ENCODE measurements at regions not wholly inside any gene's neighbourhood (a gene's known extent, or its start where the extent isn't known, plus 50 kb on each side); places are given as distances from the start of the nearest gene placed in this dataset.

DNA sequence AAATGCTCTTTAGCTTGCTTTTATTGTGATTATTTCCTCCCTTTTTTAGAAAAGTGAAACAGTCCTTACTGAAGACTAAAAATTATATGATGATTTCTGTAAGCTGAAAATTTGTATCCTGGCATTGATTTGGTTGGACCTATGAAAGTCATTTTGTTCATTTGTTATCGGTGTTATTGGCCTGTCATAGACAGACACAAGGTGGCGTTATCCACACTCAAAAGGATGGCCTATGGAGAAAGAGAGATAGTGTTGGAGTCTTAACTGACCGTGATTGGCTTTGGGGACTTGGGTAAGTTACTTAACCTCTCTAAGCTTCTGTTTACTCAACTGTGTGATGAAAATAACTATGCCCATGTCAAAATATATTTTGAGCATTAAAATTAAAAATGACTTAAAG is 203.6 kb upstream of the CHODL start:
- no peak overlapping the region for H2BK15ac ChIP-seq (ENCODE audit: low read length)
- no peak overlapping the region for H3K23ac ChIP-seq (ENCODE audit: insufficient read length)
- no peaks in the 10 kb centered on the region for H3K27me3 ChIP-seq (replicated peaks in 1 of 4; ENCODE audit: control insufficient read depth in 3 of 4, extremely low read depth in 1 of 4, insufficient read depth in 3 of 4, low read length in 3 of 4)
- no peak overlapping the region for H3K56ac ChIP-seq (replicated peaks; ENCODE audit: insufficient read length, low read depth, low read length)
- no peak overlapping the region for H2BK12ac ChIP-seq (ENCODE audit: low read depth, low read length)
- no peak overlapping the region for H2BK120ac ChIP-seq (replicated peaks; ENCODE audit: low read depth, low read length)
- no peak overlapping the region for H3K4me3 ChIP-seq (ENCODE audit: extremely low read depth in 1 of 4, insufficient read depth in 2 of 4, low read depth in 3 of 4, low read length in 4 of 4)
- ChIA-PET CTCF (ENCODE audit: partially characterized antibody) (interaction anchor here (0.6 to 2.9 kb wide), 42 partner anchors 9 to 1071 kb away, joined by 3 to 27 read pairs (median 4); no protein-coding TSS in a partner anchor), POLR2A (ENCODE audit: partially characterized antibody) (no interaction called here)
- H2AFZ ChIP-seq (ENCODE audit: low read length), result no peak overlapping the region
- 29% methylated on average over 3 of the region's 3 CpGs; no CpG with 5 or more reads in 1 of the 2 experiments for WGBS, 2 experiments (ENCODE audit: extremely low coverage in 1 of 2, insufficient coverage in 1 of 2, insufficient read length in 1 of 2, insufficient replicate concordance in 2 of 2, low coverage in 1 of 2, low lambda C conversion rate in 2 of 2, missing lambda C conversion rate in 1 of 2)
- no peaks in the 10 kb centered on the region for H3K36me3 ChIP-seq (ENCODE audit: control insufficient read depth in 2 of 4, insufficient read depth in 4 of 4, low read length in 3 of 4)
- no peak overlapping the region for H2AK5ac ChIP-seq (ENCODE audit: low read depth, low read length)
- H3K79me2 ChIP-seq (ENCODE audit: control insufficient read depth in 1 of 2, insufficient read depth in 2 of 2, low read length in 2 of 2), result no peaks in the 10 kb centered on the region
- peak; percentile 70 for FAIRE-seq
- H3K4ac ChIP-seq (replicated peaks; ENCODE audit: insufficient read length, low read depth, low read length), result no peak overlapping the region
- H3K27ac ChIP-seq (ENCODE audit: low read depth, low read length), result no peak overlapping the region
- no peak overlapping the region for H2BK5ac ChIP-seq (ENCODE audit: low read depth, low read length)
- no peak overlapping the region for H4K8ac ChIP-seq (ENCODE audit: extremely low read depth, insufficient read depth, low read length)
- no peaks in the 10 kb centered on the region for H3K4me1 ChIP-seq (replicated peaks in 1 of 4; ENCODE audit: control insufficient read depth in 3 of 4, insufficient read depth in 4 of 4, low read length in 3 of 4)
- H3K14ac ChIP-seq (ENCODE audit: insufficient read length), result no peak overlapping the region
- H3K9me3 ChIP-seq (ENCODE audit: insufficient read depth in 2 of 2, low read depth in 1 of 2, low read length in 1 of 2), result no peaks in the 10 kb centered on the region
- no peak overlapping the region for H2BK20ac ChIP-seq (ENCODE audit: low read length)
- H3K4me2 ChIP-seq (ENCODE audit: insufficient read depth in 1 of 2, low read depth in 2 of 2, low read length in 2 of 2), result no peak overlapping the region
- no peak overlapping the region for H3K18ac ChIP-seq (ENCODE audit: extremely low read depth, low read length)
- no peak overlapping the region for H4K91ac ChIP-seq (replicated peaks; ENCODE audit: insufficient read length, low read length)
- H3K23me2 ChIP-seq (ENCODE audit: low read depth, low read length), result no peaks in the 10 kb centered on the region
- H4K5ac ChIP-seq (ENCODE audit: insufficient read length, low read depth, low read length), result no peak overlapping the region
- no peak overlapping the region for H3K9ac ChIP-seq (replicated peaks in 1 of 4; ENCODE audit: extremely low read depth in 1 of 4, low read depth in 3 of 4, low read length in 3 of 4)
- no peaks in the 10 kb centered on the region for H4K20me1 ChIP-seq (replicated peaks in 1 of 2; ENCODE audit: control insufficient read depth in 1 of 2, insufficient read depth in 2 of 2, low read length in 2 of 2)
- no peaks in the 10 kb centered on the region for H3K79me1 ChIP-seq (ENCODE audit: low read depth, low read length)
- no peak for DNase-seq (ENCODE audit: low read depth in 1 of 2, low spot score in 2 of 2)
- TF ChIP-seq, protein P1, sequence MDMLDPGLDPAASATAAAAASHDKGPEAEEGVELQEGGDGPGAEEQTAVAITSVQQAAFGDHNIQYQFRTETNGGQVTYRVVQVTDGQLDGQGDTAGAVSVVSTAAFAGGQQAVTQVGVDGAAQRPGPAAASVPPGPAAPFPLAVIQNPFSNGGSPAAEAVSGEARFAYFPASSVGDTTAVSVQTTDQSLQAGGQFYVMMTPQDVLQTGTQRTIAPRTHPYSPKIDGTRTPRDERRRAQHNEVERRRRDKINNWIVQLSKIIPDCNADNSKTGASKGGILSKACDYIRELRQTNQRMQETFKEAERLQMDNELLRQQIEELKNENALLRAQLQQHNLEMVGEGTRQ (IDR thresholded peaks at IDR 0.05; ENCODE audit: low read length), result no peak
- TF ChIP-seq HDAC6 (IDR thresholded peaks at IDR 0.05; ENCODE audit: low read depth, low read length) (no peak), EP300 (IDR thresholded peaks at IDR 0.05; ENCODE audit: borderline replicate concordance in 1 of 2, low read depth in 2 of 2, low read length in 2 of 2) (no peak), TAF1 (IDR thresholded peaks at IDR 0.05; ENCODE audit: low read depth, low read length) (no peak), CEBPB (IDR thresholded peaks at IDR 0.05; ENCODE audit: low read depth, low read length) (no peak), KDM1A (IDR thresholded peaks at IDR 0.05; ENCODE audit: borderline replicate concordance, low read length) (no peak), CBX8 (IDR thresholded peaks at IDR 0.05; ENCODE audit: borderline replicate concordance, low read depth, low read length) (no peak), RAD21 (IDR thresholded peaks at IDR 0.05 in 1 of 2, conservative IDR thresholded peaks at IDR 0.05 in 1 of 2; ENCODE audit: low read depth in 2 of 2, low read length in 2 of 2) (peak; percentile 86 to 90), BACH1 (IDR thresholded peaks at IDR 0.05; ENCODE audit: low read length) (no peak), SIN3A (conservative IDR thresholded peaks at IDR 0.05 in 1 of 2, IDR thresholded peaks at IDR 0.05 in 1 of 2; ENCODE audit: low read depth in 1 of 2, low read length in 2 of 2) (no peak), CREB1 (IDR thresholded peaks at IDR 0.05) (no peak)
- TF ChIP-seq, protein P2, sequence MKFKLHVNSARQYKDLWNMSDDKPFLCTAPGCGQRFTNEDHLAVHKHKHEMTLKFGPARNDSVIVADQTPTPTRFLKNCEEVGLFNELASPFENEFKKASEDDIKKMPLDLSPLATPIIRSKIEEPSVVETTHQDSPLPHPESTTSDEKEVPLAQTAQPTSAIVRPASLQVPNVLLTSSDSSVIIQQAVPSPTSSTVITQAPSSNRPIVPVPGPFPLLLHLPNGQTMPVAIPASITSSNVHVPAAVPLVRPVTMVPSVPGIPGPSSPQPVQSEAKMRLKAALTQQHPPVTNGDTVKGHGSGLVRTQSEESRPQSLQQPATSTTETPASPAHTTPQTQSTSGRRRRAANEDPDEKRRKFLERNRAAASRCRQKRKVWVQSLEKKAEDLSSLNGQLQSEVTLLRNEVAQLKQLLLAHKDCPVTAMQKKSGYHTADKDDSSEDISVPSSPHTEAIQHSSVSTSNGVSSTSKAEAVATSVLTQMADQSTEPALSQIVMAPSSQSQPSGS (IDR thresholded peaks at IDR 0.05; ENCODE audit: low read length), result no peak
